ENCODE measurements at regions not wholly inside any gene's neighbourhood (a gene's known extent, or its start where the extent isn't known, plus 50 kb on each side); places are given as distances from the start of the nearest gene placed in this dataset.

DNA sequence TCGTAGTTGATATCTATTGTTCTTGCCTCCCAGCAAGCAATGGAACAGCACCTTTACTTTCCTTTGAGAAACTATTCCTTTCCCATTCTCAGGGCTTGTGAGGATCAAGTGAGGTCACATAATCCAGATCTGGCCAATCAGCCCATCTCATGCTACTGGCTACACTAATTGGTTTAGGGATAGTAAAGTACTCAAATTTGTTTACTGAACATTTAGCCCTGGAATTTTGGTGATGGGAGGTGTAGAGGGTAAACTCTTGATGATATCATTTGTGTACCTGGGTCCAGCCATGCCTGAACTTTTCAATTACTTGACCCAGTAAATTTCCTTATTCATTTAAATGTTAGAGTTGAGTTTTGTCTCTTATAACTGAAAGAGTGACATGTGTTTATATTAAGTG lies 195.8 kb upstream of the TNP1 start:
- H3K4me3 ChIP-seq (ENCODE audit: low read depth, low read length), result no peak overlapping the region
- H3K36me3 ChIP-seq (ENCODE audit: control insufficient read depth, insufficient read depth, low read length), result no peaks in the 10 kb centered on the region
- H3K27ac ChIP-seq (ENCODE audit: low read depth, low read length), result no peak overlapping the region
- H3K9ac ChIP-seq (ENCODE audit: low read depth, low read length), result no peak overlapping the region
- no peaks in the 10 kb centered on the region for H3K27me3 ChIP-seq (ENCODE audit: control insufficient read depth, insufficient read depth, low read length)
- no peaks in the 10 kb centered on the region for H3K4me1 ChIP-seq (ENCODE audit: control insufficient read depth, insufficient read depth, low read length)
- H3K9me3 ChIP-seq (ENCODE audit: control insufficient read depth, insufficient read depth, low read length), result no peaks in the 10 kb centered on the region

DNA sequence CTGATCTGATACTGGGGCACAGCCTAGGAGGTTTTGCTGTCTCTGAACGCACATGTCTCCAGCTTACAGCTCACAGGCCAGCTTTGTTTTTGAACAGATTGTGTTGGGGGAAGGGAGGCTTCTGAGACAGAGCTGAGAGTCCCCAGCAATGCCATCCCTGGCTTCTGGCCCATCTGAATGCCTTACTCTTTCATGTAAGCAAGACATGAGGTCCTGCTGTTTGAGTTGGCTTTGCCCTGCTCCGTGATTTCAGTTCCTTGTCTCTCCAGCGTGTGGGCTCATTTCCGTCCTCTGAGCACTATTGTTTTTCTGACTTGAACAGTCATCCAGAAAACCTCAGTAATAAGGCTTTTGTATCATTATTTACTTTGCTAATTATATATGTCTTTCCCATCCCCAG lies 194.9 kb upstream of the TNP1 start:
- Histone ChIP-seq H3K27me3 (ENCODE audit: control insufficient read depth, insufficient read depth, low read length) (no peaks in the 10 kb centered on the region), H3K9me3 (ENCODE audit: control insufficient read depth, insufficient read depth, low read length) (no peaks in the 10 kb centered on the region), H3K9ac (ENCODE audit: low read depth, low read length) (no peak overlapping the region), H3K36me3 (ENCODE audit: control insufficient read depth, insufficient read depth, low read length) (no peaks in the 10 kb centered on the region), H3K4me1 (ENCODE audit: control insufficient read depth, insufficient read depth, low read length) (no peaks in the 10 kb centered on the region), H3K27ac (ENCODE audit: low read depth, low read length) (no peak overlapping the region), H3K4me3 (ENCODE audit: low read depth, low read length) (no peak overlapping the region)

DNA sequence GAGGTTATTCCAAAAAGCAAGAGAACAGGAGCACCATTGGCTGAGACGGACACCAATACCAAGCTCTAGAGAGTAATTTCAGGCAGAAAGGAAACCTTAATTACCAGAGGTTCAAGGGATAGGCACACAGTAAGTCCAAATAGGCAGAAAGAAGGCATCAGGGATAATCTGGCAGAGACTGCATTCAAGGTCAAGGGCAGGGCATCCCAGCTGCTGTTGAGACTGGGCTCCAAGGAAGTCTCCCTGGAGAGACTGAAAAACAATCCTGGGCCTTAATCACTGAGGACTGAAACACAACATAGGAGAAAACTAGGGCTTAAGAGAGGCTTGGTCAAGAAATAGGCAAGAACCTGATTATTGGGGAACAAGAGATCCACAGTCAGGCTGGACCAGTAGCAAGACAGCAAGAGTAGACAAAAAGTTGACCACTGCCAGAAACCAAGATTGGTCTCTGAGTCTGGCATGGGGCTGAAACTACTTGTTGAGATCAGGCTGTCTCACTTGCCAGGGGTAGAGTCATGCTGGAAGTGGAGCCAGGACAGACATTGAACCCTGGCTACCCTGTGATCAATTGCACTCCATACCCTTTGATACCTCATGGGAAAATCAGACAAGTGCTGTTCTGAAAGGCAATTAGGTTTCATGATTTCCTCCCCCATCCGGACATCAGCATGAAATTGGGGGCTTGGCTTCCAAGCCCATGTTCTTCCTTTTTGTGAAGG lies 193.2 kb upstream of the TNP1 start:
- Histone ChIP-seq H3K9ac (ENCODE audit: low read depth, low read length) (no peak overlapping the region), H3K27ac (ENCODE audit: low read depth, low read length) (no peak overlapping the region), H3K9me3 (ENCODE audit: control insufficient read depth, insufficient read depth, low read length) (no peaks in the 10 kb centered on the region), H3K4me3 (ENCODE audit: low read depth, low read length) (no peak overlapping the region), H3K4me1 (ENCODE audit: control insufficient read depth, insufficient read depth, low read length) (peaks cover 7% of the 10 kb centered on the region; the same call in 1 of the 2 replicates), H3K27me3 (ENCODE audit: control insufficient read depth, insufficient read depth, low read length) (no peaks in the 10 kb centered on the region), H3K36me3 (ENCODE audit: control insufficient read depth, insufficient read depth, low read length) (no peaks in the 10 kb centered on the region)

DNA sequence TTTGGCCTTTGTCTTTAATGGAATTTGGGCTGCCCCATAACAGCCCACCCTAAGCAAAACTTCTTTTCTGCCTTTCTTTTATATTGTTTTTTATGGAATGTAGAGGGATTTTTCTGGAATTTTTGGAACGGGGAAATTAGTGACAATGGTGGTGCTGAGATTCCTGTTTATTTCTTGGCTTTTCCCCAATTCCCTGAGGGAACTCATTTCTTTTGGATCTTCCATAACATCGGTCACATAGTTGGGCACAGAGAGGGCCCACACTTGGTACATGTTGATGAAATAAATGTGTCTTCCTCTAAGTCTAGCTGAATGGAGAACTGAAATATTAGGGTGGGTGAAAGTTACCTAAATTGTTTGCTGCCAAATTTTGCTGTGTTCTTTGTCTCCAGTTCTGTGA lies 191.6 kb upstream of the TNP1 start:
- Histone ChIP-seq H3K36me3 (ENCODE audit: control insufficient read depth, insufficient read depth, low read length) (no peaks in the 10 kb centered on the region), H3K4me1 (ENCODE audit: control insufficient read depth, insufficient read depth, low read length) (peaks cover 7% of the 10 kb centered on the region; the same call in 1 of the 2 replicates), H3K27me3 (ENCODE audit: control insufficient read depth, insufficient read depth, low read length) (no peaks in the 10 kb centered on the region), H3K27ac (ENCODE audit: low read depth, low read length) (no peak overlapping the region), H3K9ac (ENCODE audit: low read depth, low read length) (no peak overlapping the region), H3K4me3 (ENCODE audit: low read depth, low read length) (no peak overlapping the region), H3K9me3 (ENCODE audit: control insufficient read depth, insufficient read depth, low read length) (no peaks in the 10 kb centered on the region)

DNA sequence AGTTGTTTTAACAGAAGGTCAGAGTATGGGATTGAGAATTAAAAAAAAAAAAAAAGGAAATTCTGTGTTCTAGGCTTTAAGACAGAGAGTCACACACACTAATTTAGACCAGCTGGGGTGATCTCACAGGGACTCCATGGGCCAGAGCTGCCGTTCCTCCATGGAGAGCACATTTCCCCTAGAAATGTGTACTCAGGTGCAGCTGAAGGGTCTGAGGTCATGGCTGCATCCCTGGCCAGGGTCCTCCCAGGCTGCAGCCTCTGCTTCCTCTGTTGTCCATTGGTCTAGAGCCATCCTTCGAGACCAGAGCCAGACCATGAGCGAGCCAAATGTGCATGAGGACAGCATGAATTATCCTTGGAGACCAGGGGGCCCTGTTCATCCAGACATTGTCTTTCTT lies 190.1 kb upstream of the TNP1 start:
- H3K27me3 ChIP-seq (ENCODE audit: control insufficient read depth, insufficient read depth, low read length), result no peaks in the 10 kb centered on the region
- H3K27ac ChIP-seq (ENCODE audit: low read depth, low read length), result no peak overlapping the region
- H3K9me3 ChIP-seq (ENCODE audit: control insufficient read depth, insufficient read depth, low read length), result no peaks in the 10 kb centered on the region
- no peaks in the 10 kb centered on the region for H3K36me3 ChIP-seq (ENCODE audit: control insufficient read depth, insufficient read depth, low read length)
- peaks cover 7% of the 10 kb centered on the region; the same call in 1 of the 2 replicates for H3K4me1 ChIP-seq (ENCODE audit: control insufficient read depth, insufficient read depth, low read length)
- H3K9ac ChIP-seq (ENCODE audit: low read depth, low read length), result no peak overlapping the region
- no peak overlapping the region for H3K4me3 ChIP-seq (ENCODE audit: low read depth, low read length)

DNA sequence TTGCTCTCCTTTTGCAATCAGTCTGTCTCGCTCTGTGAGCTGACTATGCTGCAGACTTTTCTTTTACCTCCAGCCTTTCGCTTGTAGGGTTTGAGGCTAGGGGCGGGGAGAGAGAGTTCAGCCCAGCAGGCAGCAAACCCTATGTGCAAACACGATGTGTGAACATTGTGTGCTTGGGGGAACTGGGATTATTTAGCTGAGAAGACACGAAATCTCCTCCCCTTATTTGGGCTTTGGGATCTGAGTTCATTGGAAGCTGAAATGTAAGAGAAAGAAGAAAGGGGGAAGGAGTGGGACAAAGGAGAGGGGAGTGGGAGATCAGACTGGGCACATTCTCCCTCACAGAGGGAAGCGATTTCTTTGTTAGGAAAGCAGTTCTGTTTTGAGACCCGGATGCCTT lies 189.6 kb upstream of the TNP1 start:
- peaks cover 7% of the 10 kb centered on the region; the same call in 1 of the 2 replicates for H3K4me1 ChIP-seq (ENCODE audit: control insufficient read depth, insufficient read depth, low read length)
- no peak overlapping the region for H3K9ac ChIP-seq (ENCODE audit: low read depth, low read length)
- H3K27ac ChIP-seq (ENCODE audit: low read depth, low read length), result no peak overlapping the region
- H3K4me3 ChIP-seq (ENCODE audit: low read depth, low read length), result no peak overlapping the region
- H3K27me3 ChIP-seq (ENCODE audit: control insufficient read depth, insufficient read depth, low read length), result no peaks in the 10 kb centered on the region
- no peaks in the 10 kb centered on the region for H3K9me3 ChIP-seq (ENCODE audit: control insufficient read depth, insufficient read depth, low read length)
- H3K36me3 ChIP-seq (ENCODE audit: control insufficient read depth, insufficient read depth, low read length), result no peaks in the 10 kb centered on the region

DNA sequence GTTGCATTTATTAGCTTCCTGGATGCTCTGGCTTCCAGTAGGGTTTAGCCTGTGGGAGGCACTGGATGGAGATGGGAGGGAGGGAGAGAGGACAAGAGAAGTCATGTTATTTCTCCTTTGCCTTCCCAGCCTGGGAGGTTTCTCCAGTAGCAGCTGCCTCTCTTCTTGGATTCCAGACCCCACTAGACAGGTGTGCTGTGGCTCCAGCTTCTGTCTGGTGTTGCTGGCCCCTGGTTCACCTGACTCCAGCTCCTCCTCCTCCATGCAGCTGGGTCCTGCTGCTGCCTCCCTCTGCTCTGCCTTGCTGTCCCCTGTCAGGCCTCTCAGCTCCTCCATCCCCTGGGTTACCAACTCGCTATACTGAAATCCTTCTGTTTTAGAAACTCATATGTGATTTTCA lies 188.9 kb upstream of the TNP1 start:
- H3K27ac ChIP-seq (ENCODE audit: low read depth, low read length), result no peak overlapping the region
- no peaks in the 10 kb centered on the region for H3K9me3 ChIP-seq (ENCODE audit: control insufficient read depth, insufficient read depth, low read length)
- H3K9ac ChIP-seq (ENCODE audit: low read depth, low read length), result no peak overlapping the region
- no peak overlapping the region for H3K4me3 ChIP-seq (ENCODE audit: low read depth, low read length)
- H3K27me3 ChIP-seq (ENCODE audit: control insufficient read depth, insufficient read depth, low read length), result no peaks in the 10 kb centered on the region
- no peaks in the 10 kb centered on the region for H3K36me3 ChIP-seq (ENCODE audit: control insufficient read depth, insufficient read depth, low read length)
- peaks cover 7% of the 10 kb centered on the region; the same call in 1 of the 2 replicates for H3K4me1 ChIP-seq (ENCODE audit: control insufficient read depth, insufficient read depth, low read length)

DNA sequence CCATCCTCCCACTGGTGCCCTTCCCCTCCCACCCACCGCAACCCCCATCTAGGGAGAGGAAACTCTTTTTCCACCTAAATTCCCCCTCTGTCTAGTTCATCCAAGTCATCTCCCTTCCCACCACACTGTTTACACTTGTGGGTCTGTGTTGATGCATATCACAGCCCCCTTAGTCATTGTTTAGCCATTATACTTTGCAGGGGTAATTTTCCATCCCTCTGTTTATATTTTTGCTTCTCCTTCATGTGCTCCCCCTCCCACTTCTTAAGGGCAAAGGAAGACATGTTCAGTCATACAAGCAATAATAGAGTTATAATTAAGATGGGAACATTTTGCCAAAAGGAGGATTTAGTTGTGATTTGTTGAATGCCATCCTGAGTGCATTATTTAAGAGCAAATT lies 187.8 kb upstream of the TNP1 start:
- Histone ChIP-seq H3K4me3 (ENCODE audit: low read depth, low read length) (no peak overlapping the region), H3K36me3 (ENCODE audit: control insufficient read depth, insufficient read depth, low read length) (no peaks in the 10 kb centered on the region), H3K9me3 (ENCODE audit: control insufficient read depth, insufficient read depth, low read length) (no peaks in the 10 kb centered on the region), H3K27me3 (ENCODE audit: control insufficient read depth, insufficient read depth, low read length) (no peaks in the 10 kb centered on the region), H3K27ac (ENCODE audit: low read depth, low read length) (no peak overlapping the region), H3K4me1 (ENCODE audit: control insufficient read depth, insufficient read depth, low read length) (peaks cover 7% of the 10 kb centered on the region; the same call in 1 of the 2 replicates), H3K9ac (ENCODE audit: low read depth, low read length) (no peak overlapping the region)

DNA sequence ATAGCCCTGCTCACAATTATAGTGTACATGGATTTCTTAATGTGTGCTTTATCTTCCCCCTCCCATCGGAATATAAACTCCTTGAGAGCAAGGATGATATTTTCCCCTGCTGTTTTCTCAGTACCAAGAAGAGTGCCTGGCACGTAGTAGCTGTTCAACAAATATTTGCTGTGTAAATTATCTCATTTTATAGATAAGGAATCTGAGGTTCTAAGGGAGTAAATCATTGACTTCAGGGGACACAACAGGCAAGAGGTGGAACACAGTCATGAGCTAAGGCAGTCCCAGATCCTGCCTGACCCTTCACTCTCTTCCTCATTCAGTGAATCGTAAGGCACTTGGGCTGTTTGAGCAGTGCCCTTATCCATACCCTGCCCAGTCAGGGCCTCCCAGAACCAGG lies 187.3 kb upstream of the TNP1 start:
- no peak overlapping the region for H3K27ac ChIP-seq (ENCODE audit: low read depth, low read length)
- H3K27me3 ChIP-seq (ENCODE audit: control insufficient read depth, insufficient read depth, low read length), result no peaks in the 10 kb centered on the region
- peaks cover 7% of the 10 kb centered on the region; the same call in 1 of the 2 replicates for H3K4me1 ChIP-seq (ENCODE audit: control insufficient read depth, insufficient read depth, low read length)
- H3K9me3 ChIP-seq (ENCODE audit: control insufficient read depth, insufficient read depth, low read length), result no peaks in the 10 kb centered on the region
- H3K9ac ChIP-seq (ENCODE audit: low read depth, low read length), result no peak overlapping the region
- no peaks in the 10 kb centered on the region for H3K36me3 ChIP-seq (ENCODE audit: control insufficient read depth, insufficient read depth, low read length)
- no peak overlapping the region for H3K4me3 ChIP-seq (ENCODE audit: low read depth, low read length)

DNA sequence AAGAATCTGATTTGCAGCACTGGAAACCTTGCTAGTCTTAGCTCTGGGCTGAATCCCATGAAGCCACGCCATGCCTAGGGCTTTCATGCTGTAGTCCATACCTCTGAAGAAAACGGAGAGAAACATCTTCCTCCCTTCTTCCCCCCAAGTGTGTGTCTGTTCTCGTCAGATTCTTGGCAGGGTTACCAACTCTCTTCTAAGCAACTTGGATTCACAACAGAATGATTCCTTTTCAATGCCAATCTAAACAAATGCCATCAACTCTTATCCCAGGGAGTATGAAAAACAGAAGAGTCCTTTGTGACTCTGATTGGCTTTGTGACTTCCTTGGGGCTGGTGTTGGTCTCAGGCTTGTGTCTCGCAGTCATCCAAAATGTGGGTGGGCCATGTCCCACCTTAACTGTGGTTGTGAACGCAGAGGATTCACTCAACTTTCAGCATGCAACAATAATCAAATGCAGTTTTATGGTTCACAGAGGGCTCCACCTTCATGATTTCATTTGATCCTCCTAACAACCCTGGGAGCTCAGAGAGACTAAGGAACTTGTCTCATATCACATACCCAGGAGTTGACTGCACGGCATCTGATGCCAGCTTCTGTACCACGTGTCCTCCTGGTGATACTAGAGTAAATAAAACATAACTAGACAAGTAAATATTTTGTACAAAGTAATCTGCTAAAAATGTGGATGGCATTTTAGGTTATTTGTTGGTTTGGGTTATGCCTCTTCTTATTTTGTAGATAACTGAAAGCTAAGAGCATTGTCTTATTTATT lies 186.0 kb upstream of the TNP1 start:
- Histone ChIP-seq H3K4me1 (ENCODE audit: control insufficient read depth, insufficient read depth, low read length) (peaks cover 7% of the 10 kb centered on the region; the same call in 1 of the 2 replicates), H3K36me3 (ENCODE audit: control insufficient read depth, insufficient read depth, low read length) (no peaks in the 10 kb centered on the region), H3K9ac (ENCODE audit: low read depth, low read length) (no peak overlapping the region), H3K4me3 (ENCODE audit: low read depth, low read length) (no peak overlapping the region), H3K9me3 (ENCODE audit: control insufficient read depth, insufficient read depth, low read length) (no peaks in the 10 kb centered on the region), H3K27ac (ENCODE audit: low read depth, low read length) (no peak overlapping the region), H3K27me3 (ENCODE audit: control insufficient read depth, insufficient read depth, low read length) (no peaks in the 10 kb centered on the region)

DNA sequence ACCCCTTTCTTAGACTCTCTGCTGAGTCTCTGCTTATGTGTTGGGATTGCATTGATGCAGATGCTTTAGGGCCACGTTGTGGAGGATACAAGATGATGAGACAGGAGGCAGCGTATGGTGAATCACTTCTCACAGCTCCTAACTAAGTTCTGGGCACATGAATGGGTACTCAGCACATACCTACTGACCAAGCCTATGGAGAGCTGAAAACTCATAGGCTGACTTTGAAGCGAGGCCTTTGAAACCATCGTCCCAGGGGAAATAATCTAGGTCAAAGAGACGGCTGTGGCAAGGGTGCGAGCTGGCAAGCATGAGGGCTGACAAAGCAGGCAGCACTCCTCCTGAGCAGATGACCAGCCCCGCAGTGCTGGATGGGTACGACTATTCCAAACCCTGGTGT lies 180.2 kb upstream of the TNP1 start:
- Histone ChIP-seq H3K36me3 (ENCODE audit: control insufficient read depth, insufficient read depth, low read length) (no peaks in the 10 kb centered on the region), H3K9ac (ENCODE audit: low read depth, low read length) (no peak overlapping the region), H3K4me3 (ENCODE audit: low read depth, low read length) (no peak overlapping the region), H3K4me1 (ENCODE audit: control insufficient read depth, insufficient read depth, low read length) (no peaks in the 10 kb centered on the region), H3K9me3 (ENCODE audit: control insufficient read depth, insufficient read depth, low read length) (no peaks in the 10 kb centered on the region), H3K27me3 (ENCODE audit: control insufficient read depth, insufficient read depth, low read length) (no peaks in the 10 kb centered on the region), H3K27ac (ENCODE audit: low read depth, low read length) (no peak overlapping the region)
